GM23248 (cell line): ENCODE measurements at regions not wholly inside any gene's neighbourhood (a gene's known extent, or its start where the extent isn't known, plus 50 kb on each side); places are given as distances from the start of the nearest gene placed in this dataset.

Source experiments
- DNase-seq: peaks from one replicate; pipeline ENCODE4 v3.0.0-alpha.2; 2015
- H2AFZ ChIP-seq: fragments of 200-600 bp; sonication (generic); 2 replicates; pipeline ENCODE4 v1.6.1; 2016; ENCODE audit warnings: antibody characterized with exemption
- H3F3A ChIP-seq: fragments of 200-600 bp; sonication (generic); 2 replicates; pipeline ENCODE4 v1.6.1; 2016; ENCODE audit warnings: mild to moderate bottlenecking, antibody characterized with exemption, mixed run types; ENCODE audit not compliant: insufficient read depth
- H3K27ac ChIP-seq: fragments of 200-600 bp; sonication (generic); 2 replicates; pipeline ENCODE4 v1.5.1; 2016; ENCODE audit warnings: mild to moderate bottlenecking
- H3K27me3 ChIP-seq: fragments of 200-600 bp; sonication (generic); replicated peaks from 2 replicates; pipeline ENCODE4 v1.6.1; 2016; ENCODE audit warnings: mild to moderate bottlenecking; ENCODE audit not compliant: insufficient read depth
- H3K36me3 ChIP-seq: fragments of 200-600 bp; sonication (generic); 2 replicates; pipeline ENCODE4 v1.6.1; 2016; ENCODE audit warnings: low read depth, mild to moderate bottlenecking
- H3K4me1 ChIP-seq: fragments of 200-600 bp; sonication (generic); 2 replicates; pipeline ENCODE4 v1.6.1; 2016; ENCODE audit warnings: mild to moderate bottlenecking; ENCODE audit not compliant: insufficient read depth
- H3K4me2 ChIP-seq: fragments of 200-600 bp; sonication (generic); one replicate; pipeline ENCODE4 v1.6.1; 2016; ENCODE audit warnings: mild to moderate bottlenecking; ENCODE audit not compliant: unreplicated experiment
- H3K4me3 ChIP-seq: fragments of 200-600 bp; sonication (generic); 2 replicates; pipeline ENCODE4 v1.5.1; 2016; ENCODE audit warnings: mild to moderate bottlenecking
- H3K79me2 ChIP-seq: fragments of 200-600 bp; sonication (generic); 2 replicates; pipeline ENCODE4 v1.6.1; 2016; ENCODE audit warnings: mild to moderate bottlenecking; ENCODE audit not compliant: insufficient read depth
- H3K9ac ChIP-seq: fragments of 200-600 bp; sonication (generic); 2 replicates; pipeline ENCODE4 v1.6.1; 2016; ENCODE audit warnings: mild to moderate bottlenecking
- H3K9me2 ChIP-seq: fragments of 200-600 bp; sonication (generic); 2 replicates; pipeline ENCODE4 v1.6.1; 2016; ENCODE audit warnings: mixed run types, mild to moderate bottlenecking, moderate library complexity; ENCODE audit not compliant: insufficient read depth
- H3K9me3 ChIP-seq: fragments of 200-600 bp; sonication (generic); one replicate; pipeline ENCODE4 v1.6.1; 2017; ENCODE audit warnings: low read depth
- H4K20me1 ChIP-seq: fragments of 200-600 bp; sonication (generic); 2 replicates; pipeline ENCODE4 v1.6.0; 2016; ENCODE audit not compliant: insufficient read depth
- EZH2 ChIP-seq: fragments of 200-600 bp; sonication (generic); IDR thresholded peaks from 2 replicates; pipeline ENCODE4 v1.6.1; 2018; ENCODE audit warnings: antibody characterized with exemption, mild to moderate bottlenecking; ENCODE audit not compliant: insufficient read depth, poor library complexity, severe bottlenecking
- EZH2phosphoT487 ChIP-seq: fragments of 200-600 bp; sonication (generic); IDR thresholded peaks from 2 replicates; pipeline ENCODE4 v1.6.1; 2018; ENCODE audit warnings: antibody characterized with exemption, moderate library complexity, mild to moderate bottlenecking, low read depth; ENCODE audit not compliant: insufficient read depth
- WGBS, 2 experiments: methylation state at CpG; one replicate each; pipeline ENCODE4 v1.1.6; 2015 to 2017; ENCODE audit warnings: low lambda C conversion rate in 2 of 2, low coverage in 1 of 2; ENCODE audit errors: missing lambda C conversion rate in 2 of 2; 5-methylcytosine and 5-hydroxymethylcytosine counted together
- in situ Hi-C: fragments of 300-500 bp; cut with MboI; formaldehyde crosslinking; loops from 2 replicates; pipeline ENCODE4 v1.15.0; 2020

- Histone ChIP-seq H3K27ac (no peak overlapping the region), H2AFZ (no peak overlapping the region), H3F3A (no peaks in the 10 kb centered on the region), H3K9me3 (no peaks in the 10 kb centered on the region), H3K9me2 (no peaks in the 10 kb centered on the region), H4K20me1 (no peaks in the 10 kb centered on the region), H3K79me2 (no peaks in the 10 kb centered on the region), H3K4me1 (no peaks in the 10 kb centered on the region), H3K4me3 (no peak overlapping the region), H3K4me2 (no peak overlapping the region), H3K27me3 (no peaks in the 10 kb centered on the region), H3K36me3 (no peaks in the 10 kb centered on the region), H3K9ac (no peak overlapping the region)
- in situ Hi-C loops: no loop called here
- DNase-seq: no peak
- WGBS, 2 experiments: 71 to 74% methylated on average over 5 of the region's 5 CpGs
- no peak for TF ChIP-seq EZH2phosphoT487
- no peak for TF ChIP-seq EZH2
Measured at GRCh38 chr11:104763930-104764709, 134.1 kb downstream of the CASP12 start.

- H3F3A ChIP-seq: no peaks in the 10 kb centered on the region
- in situ Hi-C loops: no loop called here
- no peaks in the 10 kb centered on the region for H3K4me1 ChIP-seq
- 81 to 87% methylated on average over 2 of the region's 2 CpGs for WGBS, 2 experiments
- H3K4me3 ChIP-seq: no peak overlapping the region
- no peaks in the 10 kb centered on the region for H3K9me3 ChIP-seq
- DNase-seq: no peak
- H4K20me1 ChIP-seq: no peaks in the 10 kb centered on the region
- no peak overlapping the region for H2AFZ ChIP-seq
- H3K4me2 ChIP-seq: no peak overlapping the region
- no peak for TF ChIP-seq EZH2
- no peak overlapping the region for H3K9ac ChIP-seq
- H3K36me3 ChIP-seq: no peaks in the 10 kb centered on the region
- no peaks in the 10 kb centered on the region for H3K79me2 ChIP-seq
- no peak overlapping the region for H3K27ac ChIP-seq
- no peaks in the 10 kb centered on the region for H3K9me2 ChIP-seq
- no peaks in the 10 kb centered on the region for H3K27me3 ChIP-seq
Measured at GRCh38 chr11:104761511-104761910, 136.7 kb downstream of the CASP12 start.

GRCh38 chr11:104759464-104759863 is 138.8 kb downstream of the CASP12 start:
- DNase-seq: no peak
- Histone ChIP-seq H3K27me3 (no peaks in the 10 kb centered on the region), H3K9me2 (no peaks in the 10 kb centered on the region), H3K4me2 (no peak overlapping the region), H2AFZ (no peak overlapping the region), H3K36me3 (no peaks in the 10 kb centered on the region), H3K4me3 (no peak overlapping the region), H3K9ac (no peak overlapping the region), H3F3A (no peaks in the 10 kb centered on the region), H3K27ac (no peak overlapping the region), H3K4me1 (no peaks in the 10 kb centered on the region), H4K20me1 (no peaks in the 10 kb centered on the region), H3K79me2 (no peaks in the 10 kb centered on the region), H3K9me3 (no peaks in the 10 kb centered on the region)
- TF ChIP-seq EZH2phosphoT487: no peak
- TF ChIP-seq EZH2: no peak
- WGBS, 2 experiments: 78 to 91% methylated on average over 1 of the region's 1 CpG
- in situ Hi-C loops: no loop called here

- no peak overlapping the region for H3K4me3 ChIP-seq
- H3K9me3 ChIP-seq: no peaks in the 10 kb centered on the region
- H3K27ac ChIP-seq: no peak overlapping the region
- H3K4me2 ChIP-seq: no peak overlapping the region
- no peak overlapping the region for H2AFZ ChIP-seq
- in situ Hi-C loops: no loop called here
- no peak for TF ChIP-seq EZH2
- no peak for TF ChIP-seq EZH2phosphoT487
- H3K9ac ChIP-seq: no peak overlapping the region
- no peaks in the 10 kb centered on the region for H3K27me3 ChIP-seq
- H3K79me2 ChIP-seq: no peaks in the 10 kb centered on the region
- H3F3A ChIP-seq: no peaks in the 10 kb centered on the region
- no peaks in the 10 kb centered on the region for H4K20me1 ChIP-seq
- WGBS, 2 experiments: 75 to 77% methylated on average over 3 of the region's 3 CpGs
- no peaks in the 10 kb centered on the region for H3K9me2 ChIP-seq
- no peaks in the 10 kb centered on the region for H3K4me1 ChIP-seq
- no peaks in the 10 kb centered on the region for H3K36me3 ChIP-seq
- no peak for DNase-seq
Measured at GRCh38 chr11:104738918-104739317, 159.3 kb downstream of the CASP12 start.
